SK-N-SH (cell line): ENCODE measurements at regions not wholly inside any gene's neighbourhood (a gene's known extent, or its start where the extent isn't known, plus 50 kb on each side); places are given as distances from the start of the nearest gene placed in this dataset.

ENCODE experiments used
- CTCF ChIA-PET: fragments of 300-600, 350-600 bp; formaldehyde crosslinking; extraction: SDS; loops from one replicate; lab custom pipeline; 2021; lab: Yijun Ruan, JAX
- POLR2A ChIA-PET: fragments of 350-600 bp; sonication (Branson Sonifier 250); formaldehyde crosslinking; extraction: SDS; loops from one replicate; lab custom pipeline; 2020; ENCODE audit warnings: antibody characterized with exemption, inconsistent platforms; lab: Yijun Ruan, JAX
- DNase-seq: peaks from one replicate; pipeline ENCODE4 v3.0.0; 2012
- H2AFZ ChIP-seq: fragments of 200-600 bp; sonication (generic); 2 replicates; pipeline ENCODE4 v1.8.1; 2016; ENCODE audit warnings: antibody characterized with exemption, mild to moderate bottlenecking, low read depth
- H3F3A ChIP-seq: fragments of 200-600 bp; sonication (generic); replicated peaks from 2 replicates; pipeline ENCODE3; 2016; ENCODE audit warnings: antibody characterized with exemption, mild to moderate bottlenecking; ENCODE audit not compliant: insufficient read depth
- H3K27ac ChIP-seq, 2 experiments: fragments of 200-500 bp in 1 of 2; fragments of 200-600 bp in 1 of 2; sonication (Bioruptor generic) in 1 of 2; sonication (generic), shearing (Covaris generic) in 1 of 2; 2 replicates each; pipeline versions ENCODE4 v1.5.1 to v1.6.1; 2014 to 2016; ENCODE audit warnings: low read depth in 2 of 2, inconsistent platforms in 1 of 2, low read length in 1 of 2, mild to moderate bottlenecking in 1 of 2, mixed read lengths in 1 of 2
- H3K27me3 ChIP-seq: fragments of 200-600 bp; sonication (generic), shearing (Covaris generic); 2 replicates; pipeline ENCODE4 v1.6.1; 2016; ENCODE audit warnings: mixed run types; ENCODE audit not compliant: insufficient read depth
- H3K36me3 ChIP-seq, 2 experiments: fragments of 200-500 bp in 1 of 2; fragments of 200-600 bp in 1 of 2; sonication (Bioruptor generic) in 1 of 2; sonication (generic) in 1 of 2; replicated peaks in 1 of 2; 2 replicates each; pipeline versions ENCODE3 to v1.5.1; 2014 to 2016; ENCODE audit warnings: low read length in 1 of 2, mild to moderate bottlenecking in 1 of 2; ENCODE audit not compliant: insufficient read depth in 2 of 2, control insufficient read depth in 1 of 2
- H3K4me1 ChIP-seq, 2 experiments: fragments of 200-500 bp in 1 of 2; fragments of 200-600 bp in 1 of 2; sonication (Bioruptor generic) in 1 of 2; sonication (generic), shearing (Covaris generic) in 1 of 2; 2 replicates each; pipeline versions ENCODE4 v1.5.1 to v1.6.1; 2014 to 2016; ENCODE audit warnings: low read depth in 1 of 2, low read length in 1 of 2, mixed run types in 1 of 2; ENCODE audit not compliant: insufficient read depth in 2 of 2, control insufficient read depth in 1 of 2
- H3K4me2 ChIP-seq: fragments of 200-600 bp; sonication (generic), shearing (Covaris generic); 2 replicates; pipeline ENCODE4 v1.6.1; 2017; ENCODE audit warnings: mixed run types
- H3K4me3 ChIP-seq, 2 experiments: fragments of 200-500 bp in 1 of 2; fragments of 200-600 bp in 1 of 2; sonication (Bioruptor generic) in 1 of 2; sonication (generic), shearing (Covaris generic) in 1 of 2; 2 replicates each; pipeline versions ENCODE4 v1.5.1 to v1.8.1; 2014 to 2016; ENCODE audit warnings: low read depth in 2 of 2, inconsistent platforms in 1 of 2, low read length in 1 of 2, mild to moderate bottlenecking in 1 of 2, mixed read lengths in 1 of 2, moderate library complexity in 1 of 2
- H3K79me2 ChIP-seq: fragments of 200-600 bp; sonication (generic); 2 replicates; pipeline ENCODE4 v1.8.1; 2017; ENCODE audit warnings: mild to moderate bottlenecking; ENCODE audit not compliant: insufficient read depth
- H3K9ac ChIP-seq: fragments of 200-600 bp; sonication (generic); 2 replicates; pipeline ENCODE4 v1.6.1; 2017; ENCODE audit warnings: mixed run types
- H3K9me2 ChIP-seq: fragments of 200-600 bp; sonication (generic); 2 replicates; pipeline ENCODE4 v1.6.1; 2017; ENCODE audit warnings: mixed run types
- H3K9me3 ChIP-seq: fragments of 200-600 bp; sonication (generic); 2 replicates; pipeline ENCODE4 v1.6.1; 2017; ENCODE audit warnings: mixed run types, mild to moderate bottlenecking, moderate library complexity
- H4K20me1 ChIP-seq: fragments of 200-600 bp; sonication (generic); 2 replicates; pipeline ENCODE4 v1.6.1; 2017; ENCODE audit warnings: mild to moderate bottlenecking, mixed run types; ENCODE audit not compliant: insufficient read depth
- CHD2 ChIP-seq: fragments of 150-350 bp; IDR thresholded peaks from 2 replicates; pipeline ENCODE4 v1.6.1; 2018; ENCODE audit warnings: low read length; ENCODE audit not compliant: partially characterized antibody
- CTCF ChIP-seq: fragments of 200-600 bp; sonication (generic); IDR thresholded peaks from 2 replicates; pipeline ENCODE4 v1.6.1; 2017; ENCODE audit warnings: antibody characterized with exemption, mild to moderate bottlenecking, moderate library complexity
- EP300 ChIP-seq, 2 experiments: IDR thresholded peaks; 2 replicates each; pipeline versions ENCODE4 v1.4.0 to v1.6.1; 2012; ENCODE audit warnings: borderline replicate concordance in 1 of 2, low read depth in 1 of 2, low read length in 1 of 2
- FOSL2 ChIP-seq: IDR thresholded peaks from 2 replicates; pipeline ENCODE4 v1.4.0; 2012; ENCODE audit warnings: low read depth, mild to moderate bottlenecking, moderate library complexity, borderline replicate concordance
- FOXJ3 ChIP-seq: sonication (generic); formaldehyde crosslinking; IDR thresholded peaks from 2 replicates; pipeline ENCODE4 v1.5.1; 2020; ENCODE audit warnings: mild to moderate bottlenecking, missing genetic modification reagents
- GATA2 ChIP-seq: sonication (generic); formaldehyde crosslinking; IDR thresholded peaks from 2 replicates; pipeline ENCODE4 v1.5.0; 2020; ENCODE audit warnings: mild to moderate bottlenecking, missing genetic modification reagents
- MXI1 ChIP-seq: IDR thresholded peaks from 2 replicates; pipeline ENCODE4 v1.6.1; 2012; ENCODE audit warnings: mild to moderate bottlenecking, low read depth, low read length, improper control_type of control experiment
- NFIC ChIP-seq: IDR thresholded peaks from 2 replicates; pipeline ENCODE4 v1.4.0; 2012; ENCODE audit warnings: borderline replicate concordance
- NRF1 ChIP-seq: IDR thresholded peaks from 2 replicates; pipeline ENCODE4 v1.6.1; 2012; ENCODE audit warnings: low read depth, mild to moderate bottlenecking, low read length
- POLR2AphosphoS5 ChIP-seq: IDR thresholded peaks from 2 replicates; pipeline ENCODE4 v1.6.1; 2012; ENCODE audit warnings: low read depth, low read length
- RAD21 ChIP-seq: IDR thresholded peaks from 2 replicates; pipeline ENCODE4 v1.6.1; 2012; ENCODE audit warnings: mild to moderate bottlenecking, low read length
- REST ChIP-seq: IDR thresholded peaks from 2 replicates; pipeline ENCODE4 v1.6.1; 2012; ENCODE audit warnings: mild to moderate bottlenecking, low read depth, low read length, moderate library complexity
- RXRA ChIP-seq: IDR thresholded peaks from 2 replicates; pipeline ENCODE4 v1.4.0; 2012; ENCODE audit warnings: low read depth, mild to moderate bottlenecking, borderline replicate concordance
- TCF12 ChIP-seq: IDR thresholded peaks from 2 replicates; pipeline ENCODE4 v1.4.0; 2012
- TEAD4 ChIP-seq: IDR thresholded peaks from 2 replicates; pipeline ENCODE4 v1.4.0; 2012; ENCODE audit warnings: mild to moderate bottlenecking, borderline replicate concordance; ENCODE audit not compliant: insufficient read depth
- USF2 ChIP-seq: fragments of 150-350 bp; IDR thresholded peaks from 2 replicates; pipeline ENCODE4 v1.6.1; 2017; ENCODE audit warnings: antibody characterized with exemption, low read length, low read depth, borderline replicate concordance
- ZBTB33 ChIP-seq: IDR thresholded peaks from 2 replicates; pipeline ENCODE4 v1.4.0; 2012; ENCODE audit warnings: low read depth, borderline replicate concordance
- WGBS: methylation state at CpG from one replicate; pipeline ENCODE4 v1.1.6; 2017; ENCODE audit warnings: low lambda C conversion rate; 5-methylcytosine and 5-hydroxymethylcytosine counted together
- TF ChIP-seq, protein P1 (sequence below): IDR thresholded peaks from 2 replicates; pipeline ENCODE4; 2012
- TF ChIP-seq, protein P2 (sequence below): fragments of 150-350 bp; IDR thresholded peaks from 2 replicates; pipeline ENCODE4 v1.6.1; 2016; ENCODE audit warnings: mild to moderate bottlenecking, low read depth, low read length

DNA sequence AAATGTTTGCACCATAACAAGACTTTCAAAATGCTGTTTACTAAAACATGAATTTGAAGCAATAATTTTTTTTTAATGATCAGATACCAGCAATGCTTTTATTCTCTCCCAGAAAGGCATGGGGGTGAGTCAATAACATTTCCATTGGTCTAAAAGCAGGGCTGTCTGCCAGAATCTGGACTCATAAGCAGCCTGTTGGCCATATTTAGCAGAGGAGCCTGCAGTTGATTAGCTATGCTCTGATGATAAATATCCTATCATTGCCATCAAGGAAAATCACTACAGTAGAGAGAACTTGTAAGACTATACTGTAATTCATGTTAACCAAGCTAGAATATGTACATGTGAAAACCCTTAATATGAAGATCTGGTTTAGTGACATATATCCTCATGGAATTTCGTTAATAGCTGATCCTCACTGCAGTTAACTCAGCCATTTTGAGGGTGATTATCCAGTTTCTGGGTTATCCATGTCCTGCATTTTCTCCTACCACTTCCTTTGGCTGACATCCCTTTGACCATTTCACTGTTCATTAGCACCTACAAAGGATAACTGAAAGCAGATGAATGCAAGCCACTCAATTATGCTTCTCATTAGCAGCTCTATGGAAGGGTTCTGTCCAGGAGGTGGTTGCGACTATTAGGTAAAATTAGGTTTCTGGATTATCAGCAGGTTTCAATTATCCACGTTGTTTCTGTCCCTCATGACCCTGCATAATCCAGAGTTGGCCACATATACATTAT is 72.9 kb upstream of the DIAPH2 start:
- TF ChIP-seq GATA2 (CRISPR knock-in tag) (peak; percentile 22), MXI1 (no peak), TEAD4 (no peak), TCF12 (peak; percentile 56), FOXJ3 (CRISPR knock-in tag) (0 out of 2 replicates have a peak, but pooled peaks have one; percentile 25), RXRA (no peak), ZBTB33 (no peak), CHD2 (peak; percentile 1), EP300 (IDR thresholded peaks at IDR 0.05; ENCODE audit: borderline replicate concordance in 1 of 2, low read depth in 1 of 2, low read length in 1 of 2) (peak in 1 of 2 experiments; percentile 70; a peak in 2 of 4 replicates), CTCF (no peak), NRF1 (no peak), FOSL2 (0 out of 2 replicates have a peak, but pooled peaks have one; percentile 7), USF2 (no peak), REST (no peak), POLR2AphosphoS5 (no peak), RAD21 (peak; percentile 18), NFIC (0 out of 2 replicates have a peak, but pooled peaks have one; percentile 35)
- TF ChIP-seq, protein P1, sequence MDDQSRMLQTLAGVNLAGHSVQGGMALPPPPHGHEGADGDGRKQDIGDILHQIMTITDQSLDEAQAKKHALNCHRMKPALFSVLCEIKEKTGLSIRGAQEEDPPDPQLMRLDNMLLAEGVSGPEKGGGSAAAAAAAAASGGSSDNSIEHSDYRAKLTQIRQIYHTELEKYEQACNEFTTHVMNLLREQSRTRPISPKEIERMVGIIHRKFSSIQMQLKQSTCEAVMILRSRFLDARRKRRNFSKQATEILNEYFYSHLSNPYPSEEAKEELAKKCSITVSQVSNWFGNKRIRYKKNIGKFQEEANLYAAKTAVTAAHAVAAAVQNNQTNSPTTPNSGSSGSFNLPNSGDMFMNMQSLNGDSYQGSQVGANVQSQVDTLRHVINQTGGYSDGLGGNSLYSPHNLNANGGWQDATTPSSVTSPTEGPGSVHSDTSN: peak; percentile 47
- TF ChIP-seq, protein P2, sequence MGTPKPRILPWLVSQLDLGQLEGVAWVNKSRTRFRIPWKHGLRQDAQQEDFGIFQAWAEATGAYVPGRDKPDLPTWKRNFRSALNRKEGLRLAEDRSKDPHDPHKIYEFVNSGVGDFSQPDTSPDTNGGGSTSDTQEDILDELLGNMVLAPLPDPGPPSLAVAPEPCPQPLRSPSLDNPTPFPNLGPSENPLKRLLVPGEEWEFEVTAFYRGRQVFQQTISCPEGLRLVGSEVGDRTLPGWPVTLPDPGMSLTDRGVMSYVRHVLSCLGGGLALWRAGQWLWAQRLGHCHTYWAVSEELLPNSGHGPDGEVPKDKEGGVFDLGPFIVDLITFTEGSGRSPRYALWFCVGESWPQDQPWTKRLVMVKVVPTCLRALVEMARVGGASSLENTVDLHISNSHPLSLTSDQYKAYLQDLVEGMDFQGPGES: no peak
- TF ChIP-seq, all 33 proteins: peak for 9
- Histone ChIP-seq H4K20me1 (no peaks in the 10 kb centered on the region), H3K27ac (peak overlapping the region; percentile 21 to 85; a peak in 3 of 4 replicates), H3K9me3 (no peaks in the 10 kb centered on the region), H3K9ac (no peak overlapping the region), H3K27me3 (no peaks in the 10 kb centered on the region), H3K36me3 (no peaks in the 10 kb centered on the region), H3K4me3 (no peak overlapping the region), H3K9me2 (no peaks in the 10 kb centered on the region), H3K4me2 (no peak overlapping the region), H3K4me1 (peaks cover 0 to 2% of the 10 kb centered on the region in 2 experiments; a peak in 2 of 4 replicates), H3F3A (no peaks in the 10 kb centered on the region), H3K79me2 (no peaks in the 10 kb centered on the region), H2AFZ (no peak overlapping the region)
- 14% methylated on average over 3 of the region's 3 CpGs for WGBS
- POLR2A ChIA-PET: no interaction called here
- peak; percentile 58 for DNase-seq
- CTCF ChIA-PET: interaction anchor here (1.1 kb wide), 1 partner anchor 74 kb away, joined by 5 read pairs; no protein-coding TSS in a partner anchor
